H1 (cell line): ENCODE measurements at regions not wholly inside any gene's neighbourhood (a gene's known extent, or its start where the extent isn't known, plus 50 kb on each side); places are given as distances from the start of the nearest gene placed in this dataset.
A peak's percentile ranks its signal among the peaks of the same experiment; 100 is the strongest.

Source experiments
- KDM4A ChIP-seq: IDR thresholded peaks from one replicate; pipeline ENCODE4 v1.7.1; 2012; ENCODE audit warnings: low read depth, mild to moderate bottlenecking, moderate library complexity, low read length, inconsistent platforms; ENCODE audit not compliant: severe bottlenecking
- SP2 ChIP-seq: IDR thresholded peaks from 2 replicates; pipeline ENCODE4 v1.6.1; 2012; ENCODE audit warnings: mild to moderate bottlenecking, low read length, inconsistent platforms
- TF ChIP-seq, protein P1 (sequence below): fragments of 300-600 bp; sonication (generic); IDR thresholded peaks from 2 replicates; pipeline ENCODE4 v1.7.1; 2012; ENCODE audit warnings: low read length, moderate library complexity, mild to moderate bottlenecking, inconsistent platforms; ENCODE audit not compliant: insufficient replicate concordance
- TF ChIP-seq, protein P2 (sequence below), 3 experiments: IDR thresholded peaks; 1 replicate in 2 of 3; 2 replicates in 1 of 3; pipeline versions ENCODE4 v1.5.1 to v1.6.1; 2011; ENCODE audit warnings: low read length in 3 of 3, mild to moderate bottlenecking in 3 of 3, inconsistent platforms in 2 of 3, low read depth in 1 of 3, moderate library complexity in 1 of 3; ENCODE audit not compliant: insufficient read depth in 1 of 3; ENCODE audit errors: control extremely low read depth in 1 of 3
- TF ChIP-seq, protein P3 (sequence below): IDR thresholded peaks from 2 replicates; pipeline ENCODE4 v1.6.1; 2012; ENCODE audit warnings: inconsistent platforms

DNA sequence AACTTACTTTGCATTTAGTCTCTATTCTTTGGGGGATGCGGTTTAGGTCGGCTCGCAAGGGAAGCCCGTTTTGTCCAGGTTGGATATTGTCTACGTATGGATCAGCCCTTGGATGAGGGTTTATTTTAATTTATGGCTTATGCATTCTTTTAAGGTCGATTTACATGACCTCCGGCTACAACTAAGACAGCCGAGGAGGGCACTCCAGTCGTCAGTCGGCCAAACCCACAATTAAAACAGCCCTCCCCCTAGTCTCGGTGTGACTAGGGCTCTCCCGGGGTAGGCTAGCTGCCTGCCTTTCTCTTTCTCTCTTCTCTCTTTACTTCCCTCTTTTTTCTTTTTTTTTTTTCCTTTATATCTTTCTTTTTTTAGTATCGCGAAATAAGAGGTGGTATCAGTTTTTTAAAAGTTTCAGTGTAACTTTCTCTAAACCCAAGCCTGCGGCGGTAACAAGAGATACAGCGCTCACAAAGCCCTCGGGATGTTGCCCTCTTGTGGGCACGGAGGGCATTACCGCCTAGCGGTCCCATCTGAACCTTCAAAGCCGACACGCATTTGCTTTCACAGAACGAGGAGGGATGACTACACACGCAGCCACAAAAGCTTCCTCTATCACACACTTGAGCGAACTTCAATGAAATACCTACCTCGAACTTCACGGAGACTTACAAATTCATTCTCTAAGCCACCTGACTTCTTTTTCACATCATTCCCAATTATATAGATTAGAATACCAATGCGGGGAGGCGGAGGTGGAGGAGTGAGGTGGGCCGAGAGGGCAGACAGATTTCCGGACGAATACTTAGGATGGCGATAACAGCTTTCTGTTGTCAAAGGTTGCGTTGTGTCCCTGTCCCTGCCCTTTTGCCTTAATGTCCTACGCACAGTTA lies 132.3 kb upstream of the C11orf58 start (continued):
- TF ChIP-seq, protein P1, sequence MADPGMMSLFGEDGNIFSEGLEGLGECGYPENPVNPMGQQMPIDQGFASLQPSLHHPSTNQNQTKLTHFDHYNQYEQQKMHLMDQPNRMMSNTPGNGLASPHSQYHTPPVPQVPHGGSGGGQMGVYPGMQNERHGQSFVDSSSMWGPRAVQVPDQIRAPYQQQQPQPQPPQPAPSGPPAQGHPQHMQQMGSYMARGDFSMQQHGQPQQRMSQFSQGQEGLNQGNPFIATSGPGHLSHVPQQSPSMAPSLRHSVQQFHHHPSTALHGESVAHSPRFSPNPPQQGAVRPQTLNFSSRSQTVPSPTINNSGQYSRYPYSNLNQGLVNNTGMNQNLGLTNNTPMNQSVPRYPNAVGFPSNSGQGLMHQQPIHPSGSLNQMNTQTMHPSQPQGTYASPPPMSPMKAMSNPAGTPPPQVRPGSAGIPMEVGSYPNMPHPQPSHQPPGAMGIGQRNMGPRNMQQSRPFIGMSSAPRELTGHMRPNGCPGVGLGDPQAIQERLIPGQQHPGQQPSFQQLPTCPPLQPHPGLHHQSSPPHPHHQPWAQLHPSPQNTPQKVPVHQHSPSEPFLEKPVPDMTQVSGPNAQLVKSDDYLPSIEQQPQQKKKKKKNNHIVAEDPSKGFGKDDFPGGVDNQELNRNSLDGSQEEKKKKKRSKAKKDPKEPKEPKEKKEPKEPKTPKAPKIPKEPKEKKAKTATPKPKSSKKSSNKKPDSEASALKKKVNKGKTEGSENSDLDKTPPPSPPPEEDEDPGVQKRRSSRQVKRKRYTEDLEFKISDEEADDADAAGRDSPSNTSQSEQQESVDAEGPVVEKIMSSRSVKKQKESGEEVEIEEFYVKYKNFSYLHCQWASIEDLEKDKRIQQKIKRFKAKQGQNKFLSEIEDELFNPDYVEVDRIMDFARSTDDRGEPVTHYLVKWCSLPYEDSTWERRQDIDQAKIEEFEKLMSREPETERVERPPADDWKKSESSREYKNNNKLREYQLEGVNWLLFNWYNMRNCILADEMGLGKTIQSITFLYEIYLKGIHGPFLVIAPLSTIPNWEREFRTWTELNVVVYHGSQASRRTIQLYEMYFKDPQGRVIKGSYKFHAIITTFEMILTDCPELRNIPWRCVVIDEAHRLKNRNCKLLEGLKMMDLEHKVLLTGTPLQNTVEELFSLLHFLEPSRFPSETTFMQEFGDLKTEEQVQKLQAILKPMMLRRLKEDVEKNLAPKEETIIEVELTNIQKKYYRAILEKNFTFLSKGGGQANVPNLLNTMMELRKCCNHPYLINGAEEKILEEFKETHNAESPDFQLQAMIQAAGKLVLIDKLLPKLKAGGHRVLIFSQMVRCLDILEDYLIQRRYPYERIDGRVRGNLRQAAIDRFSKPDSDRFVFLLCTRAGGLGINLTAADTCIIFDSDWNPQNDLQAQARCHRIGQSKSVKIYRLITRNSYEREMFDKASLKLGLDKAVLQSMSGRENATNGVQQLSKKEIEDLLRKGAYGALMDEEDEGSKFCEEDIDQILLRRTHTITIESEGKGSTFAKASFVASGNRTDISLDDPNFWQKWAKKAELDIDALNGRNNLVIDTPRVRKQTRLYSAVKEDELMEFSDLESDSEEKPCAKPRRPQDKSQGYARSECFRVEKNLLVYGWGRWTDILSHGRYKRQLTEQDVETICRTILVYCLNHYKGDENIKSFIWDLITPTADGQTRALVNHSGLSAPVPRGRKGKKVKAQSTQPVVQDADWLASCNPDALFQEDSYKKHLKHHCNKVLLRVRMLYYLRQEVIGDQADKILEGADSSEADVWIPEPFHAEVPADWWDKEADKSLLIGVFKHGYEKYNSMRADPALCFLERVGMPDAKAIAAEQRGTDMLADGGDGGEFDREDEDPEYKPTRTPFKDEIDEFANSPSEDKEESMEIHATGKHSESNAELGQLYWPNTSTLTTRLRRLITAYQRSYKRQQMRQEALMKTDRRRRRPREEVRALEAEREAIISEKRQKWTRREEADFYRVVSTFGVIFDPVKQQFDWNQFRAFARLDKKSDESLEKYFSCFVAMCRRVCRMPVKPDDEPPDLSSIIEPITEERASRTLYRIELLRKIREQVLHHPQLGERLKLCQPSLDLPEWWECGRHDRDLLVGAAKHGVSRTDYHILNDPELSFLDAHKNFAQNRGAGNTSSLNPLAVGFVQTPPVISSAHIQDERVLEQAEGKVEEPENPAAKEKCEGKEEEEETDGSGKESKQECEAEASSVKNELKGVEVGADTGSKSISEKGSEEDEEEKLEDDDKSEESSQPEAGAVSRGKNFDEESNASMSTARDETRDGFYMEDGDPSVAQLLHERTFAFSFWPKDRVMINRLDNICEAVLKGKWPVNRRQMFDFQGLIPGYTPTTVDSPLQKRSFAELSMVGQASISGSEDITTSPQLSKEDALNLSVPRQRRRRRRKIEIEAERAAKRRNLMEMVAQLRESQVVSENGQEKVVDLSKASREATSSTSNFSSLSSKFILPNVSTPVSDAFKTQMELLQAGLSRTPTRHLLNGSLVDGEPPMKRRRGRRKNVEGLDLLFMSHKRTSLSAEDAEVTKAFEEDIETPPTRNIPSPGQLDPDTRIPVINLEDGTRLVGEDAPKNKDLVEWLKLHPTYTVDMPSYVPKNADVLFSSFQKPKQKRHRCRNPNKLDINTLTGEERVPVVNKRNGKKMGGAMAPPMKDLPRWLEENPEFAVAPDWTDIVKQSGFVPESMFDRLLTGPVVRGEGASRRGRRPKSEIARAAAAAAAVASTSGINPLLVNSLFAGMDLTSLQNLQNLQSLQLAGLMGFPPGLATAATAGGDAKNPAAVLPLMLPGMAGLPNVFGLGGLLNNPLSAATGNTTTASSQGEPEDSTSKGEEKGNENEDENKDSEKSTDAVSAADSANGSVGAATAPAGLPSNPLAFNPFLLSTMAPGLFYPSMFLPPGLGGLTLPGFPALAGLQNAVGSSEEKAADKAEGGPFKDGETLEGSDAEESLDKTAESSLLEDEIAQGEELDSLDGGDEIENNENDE, result no peak
- TF ChIP-seq, protein P2, sequence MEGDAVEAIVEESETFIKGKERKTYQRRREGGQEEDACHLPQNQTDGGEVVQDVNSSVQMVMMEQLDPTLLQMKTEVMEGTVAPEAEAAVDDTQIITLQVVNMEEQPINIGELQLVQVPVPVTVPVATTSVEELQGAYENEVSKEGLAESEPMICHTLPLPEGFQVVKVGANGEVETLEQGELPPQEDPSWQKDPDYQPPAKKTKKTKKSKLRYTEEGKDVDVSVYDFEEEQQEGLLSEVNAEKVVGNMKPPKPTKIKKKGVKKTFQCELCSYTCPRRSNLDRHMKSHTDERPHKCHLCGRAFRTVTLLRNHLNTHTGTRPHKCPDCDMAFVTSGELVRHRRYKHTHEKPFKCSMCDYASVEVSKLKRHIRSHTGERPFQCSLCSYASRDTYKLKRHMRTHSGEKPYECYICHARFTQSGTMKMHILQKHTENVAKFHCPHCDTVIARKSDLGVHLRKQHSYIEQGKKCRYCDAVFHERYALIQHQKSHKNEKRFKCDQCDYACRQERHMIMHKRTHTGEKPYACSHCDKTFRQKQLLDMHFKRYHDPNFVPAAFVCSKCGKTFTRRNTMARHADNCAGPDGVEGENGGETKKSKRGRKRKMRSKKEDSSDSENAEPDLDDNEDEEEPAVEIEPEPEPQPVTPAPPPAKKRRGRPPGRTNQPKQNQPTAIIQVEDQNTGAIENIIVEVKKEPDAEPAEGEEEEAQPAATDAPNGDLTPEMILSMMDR (IDR thresholded peaks at IDR 0.05; ENCODE audit: control extremely low read depth in 1 of 3, insufficient read depth in 1 of 3, low read depth in 1 of 3, low read length in 3 of 3), result peak; percentile 79 to 91 (median 88)
- TF ChIP-seq SP2 (no peak), KDM4A (peak; percentile 0)
- TF ChIP-seq, protein P3, sequence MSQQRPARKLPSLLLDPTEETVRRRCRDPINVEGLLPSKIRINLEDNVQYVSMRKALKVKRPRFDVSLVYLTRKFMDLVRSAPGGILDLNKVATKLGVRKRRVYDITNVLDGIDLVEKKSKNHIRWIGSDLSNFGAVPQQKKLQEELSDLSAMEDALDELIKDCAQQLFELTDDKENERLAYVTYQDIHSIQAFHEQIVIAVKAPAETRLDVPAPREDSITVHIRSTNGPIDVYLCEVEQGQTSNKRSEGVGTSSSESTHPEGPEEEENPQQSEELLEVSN, result 0 out of 2 replicates have a peak, but pooled peaks have one; percentile 25
